MCF 10A (cell line): ENCODE measurements at regions not wholly inside any gene's neighbourhood (a gene's known extent, or its start where the extent isn't known, plus 50 kb on each side); places are given as distances from the start of the nearest gene placed in this dataset.

Experiments used
- BruUV-seq: library from RNA; stranded (reverse); fragments of 400-500 nt; replicated peaks from 2 replicates; lab custom pipeline; 2021; lab: Mats Ljungman, UMichigan
- CTCF ChIA-PET: fragments of 300-600 bp; sonication (Branson Sonifier 250); formaldehyde crosslinking; extraction: SDS; loops from one replicate; lab custom pipeline; 2021; ENCODE audit warnings: antibody characterized with exemption, inconsistent platforms; lab: Yijun Ruan, JAX
- POLR2A ChIA-PET: fragments of 300-600, 350-650 bp; sonication (Branson Sonifier 250); formaldehyde crosslinking; extraction: SDS; loops from one replicate; lab custom pipeline; 2020; ENCODE audit warnings: antibody characterized with exemption, inconsistent platforms; lab: Yijun Ruan, JAX
- DNase-seq: peaks from one replicate; pipeline ENCODE4 v3.0.0-alpha.2; 2018; ENCODE audit not compliant: unreplicated experiment
- H3K27ac Mint-ChIP-seq: one replicate; pipeline ENCODE4 v1.8.0; 2022; ENCODE audit warnings: mild to moderate bottlenecking, low read depth, mixed read lengths; ENCODE audit not compliant: unreplicated experiment
- H3K27me3 Mint-ChIP-seq: one replicate; pipeline ENCODE4 v1.8.0; 2022; ENCODE audit warnings: mixed read lengths; ENCODE audit not compliant: insufficient read depth, unreplicated experiment
- H3K36me3 Mint-ChIP-seq: one replicate; pipeline ENCODE4 v1.8.0; 2022; ENCODE audit warnings: mild to moderate bottlenecking, moderate library complexity, mixed read lengths; ENCODE audit not compliant: insufficient read depth, unreplicated experiment
- H3K4me1 Mint-ChIP-seq: one replicate; pipeline ENCODE4 v1.8.0; 2022; ENCODE audit warnings: mixed read lengths; ENCODE audit not compliant: insufficient read depth, unreplicated experiment
- H3K4me3 Mint-ChIP-seq: one replicate; pipeline ENCODE4 v1.8.0; 2022; ENCODE audit warnings: mild to moderate bottlenecking, moderate library complexity, mixed read lengths; ENCODE audit not compliant: unreplicated experiment
- H3K9me3 Mint-ChIP-seq: one replicate; pipeline ENCODE4 v1.8.0; 2022; ENCODE audit warnings: mixed read lengths; ENCODE audit not compliant: unreplicated experiment
- intact Hi-C: fragments of 100-400 bp; cut with micrococcal nuclease; formaldehyde crosslinking; loops from 2 replicates; pipeline ENCODE4 v1.14.1; 2022
- TF ChIP-seq, protein P1 (sequence below): fragments of 200-600 bp; IDR thresholded peaks from one replicate; pipeline ENCODE4 v1.8.0; 2022; ENCODE audit warnings: antibody characterized with exemption, mild to moderate bottlenecking; ENCODE audit not compliant: unreplicated experiment

DNA sequence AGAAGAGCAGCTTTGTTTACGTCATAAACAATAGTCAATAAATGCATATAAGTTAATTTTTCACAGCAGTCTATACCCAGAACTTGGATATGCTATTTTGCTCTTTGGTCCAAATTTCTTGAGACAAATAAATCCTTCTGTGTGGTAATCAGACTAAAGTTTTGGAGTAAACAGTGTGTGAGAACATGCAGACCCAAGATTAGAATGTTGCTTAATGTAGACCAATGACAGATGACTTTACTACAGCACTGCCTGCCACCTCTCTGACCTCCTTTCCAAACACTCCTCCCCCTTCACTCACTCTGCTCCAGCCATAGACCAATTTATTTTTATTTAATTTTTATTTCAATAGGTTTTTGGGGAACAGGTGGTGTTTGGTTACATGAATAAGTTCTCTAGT, 115.3 kb upstream of the TANK start:
- no peaks in the 10 kb centered on the region for H3K9me3 Mint-ChIP-seq
- BruUV-seq, result no TSS peak
- CTCF ChIA-PET, result interaction anchor here (1.5 kb wide), 1 partner anchor 19 kb away, joined by 7 read pairs; no protein-coding TSS in a partner anchor
- DNase-seq, result no peak
- H3K4me1 Mint-ChIP-seq, result peaks cover 6% of the 10 kb centered on the region
- H3K27ac Mint-ChIP-seq, result peak overlapping the region; percentile 26
- peaks cover under 1% of the 10 kb centered on the region for H3K27me3 Mint-ChIP-seq
- TF ChIP-seq, protein P1, sequence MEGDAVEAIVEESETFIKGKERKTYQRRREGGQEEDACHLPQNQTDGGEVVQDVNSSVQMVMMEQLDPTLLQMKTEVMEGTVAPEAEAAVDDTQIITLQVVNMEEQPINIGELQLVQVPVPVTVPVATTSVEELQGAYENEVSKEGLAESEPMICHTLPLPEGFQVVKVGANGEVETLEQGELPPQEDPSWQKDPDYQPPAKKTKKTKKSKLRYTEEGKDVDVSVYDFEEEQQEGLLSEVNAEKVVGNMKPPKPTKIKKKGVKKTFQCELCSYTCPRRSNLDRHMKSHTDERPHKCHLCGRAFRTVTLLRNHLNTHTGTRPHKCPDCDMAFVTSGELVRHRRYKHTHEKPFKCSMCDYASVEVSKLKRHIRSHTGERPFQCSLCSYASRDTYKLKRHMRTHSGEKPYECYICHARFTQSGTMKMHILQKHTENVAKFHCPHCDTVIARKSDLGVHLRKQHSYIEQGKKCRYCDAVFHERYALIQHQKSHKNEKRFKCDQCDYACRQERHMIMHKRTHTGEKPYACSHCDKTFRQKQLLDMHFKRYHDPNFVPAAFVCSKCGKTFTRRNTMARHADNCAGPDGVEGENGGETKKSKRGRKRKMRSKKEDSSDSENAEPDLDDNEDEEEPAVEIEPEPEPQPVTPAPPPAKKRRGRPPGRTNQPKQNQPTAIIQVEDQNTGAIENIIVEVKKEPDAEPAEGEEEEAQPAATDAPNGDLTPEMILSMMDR, result no peak
- POLR2A ChIA-PET, result no interaction called here
- no peaks in the 10 kb centered on the region for H3K36me3 Mint-ChIP-seq
- intact Hi-C loops, result no loop called here
- H3K4me3 Mint-ChIP-seq, result no peak overlapping the region

DNA sequence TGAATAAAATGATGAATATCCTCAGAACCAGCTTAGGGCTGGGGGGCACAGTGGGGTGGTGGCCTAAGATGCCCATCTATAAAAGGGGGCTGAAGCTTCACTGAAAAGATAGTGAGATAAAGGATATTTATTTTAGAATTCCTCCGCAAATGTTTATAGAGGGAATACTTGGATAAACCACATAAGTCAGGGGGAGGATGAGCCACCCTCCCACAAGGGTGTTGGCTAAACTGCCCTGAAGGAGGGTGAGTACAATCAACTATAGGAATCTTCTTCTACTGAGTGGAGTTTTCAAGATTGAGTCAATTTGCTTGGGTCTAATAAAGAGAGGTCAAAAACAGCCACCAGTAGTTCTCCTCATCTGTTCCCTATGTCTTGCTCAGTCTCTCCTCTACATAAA, 114.5 kb upstream of the TANK start:
- ChIA-PET POLR2A (interaction anchor here (0.6 kb wide), 1 partner anchor 1971 kb away, joined by 4 read pairs; no protein-coding TSS in a partner anchor), CTCF (interaction anchor here (1.0 kb wide), 1 partner anchor 18 kb away, joined by 3 read pairs; no protein-coding TSS in a partner anchor)
- BruUV-seq, result no TSS peak
- DNase-seq, result no peak
- no peaks in the 10 kb centered on the region for H3K9me3 Mint-ChIP-seq
- H3K4me3 Mint-ChIP-seq, result no peak overlapping the region
- TF ChIP-seq, protein P1, result no peak
- H3K4me1 Mint-ChIP-seq, result peaks cover 6% of the 10 kb centered on the region
- H3K27me3 Mint-ChIP-seq, result peaks cover 8% of the 10 kb centered on the region
- H3K36me3 Mint-ChIP-seq, result no peaks in the 10 kb centered on the region
- intact Hi-C loops, result no loop called here
- H3K27ac Mint-ChIP-seq, result peak overlapping the region; percentile 26

DNA sequence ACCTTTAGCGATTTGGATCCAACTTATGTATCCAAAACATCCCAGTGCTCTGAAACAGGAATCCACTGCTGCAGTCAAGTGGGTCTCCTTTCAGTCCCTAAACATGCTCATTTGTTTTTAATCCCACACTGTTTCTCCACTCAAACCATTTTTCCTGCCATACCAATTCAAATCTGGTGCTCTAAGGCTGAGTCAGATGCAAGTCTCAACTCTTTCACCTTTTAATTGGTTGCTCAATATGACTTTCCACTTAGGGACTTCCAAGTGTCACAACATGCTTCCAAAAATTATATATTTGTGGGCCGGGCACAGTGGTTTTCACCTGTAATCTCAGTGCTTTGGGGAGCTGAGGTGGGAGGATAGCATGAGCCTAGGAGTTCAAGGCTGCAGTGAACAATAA, 113.4 kb upstream of the TANK start:
- intact Hi-C loops, result no loop called here
- Mint-ChIP-seq H3K36me3 (no peaks in the 10 kb centered on the region), H3K9me3 (no peaks in the 10 kb centered on the region), H3K4me3 (no peak overlapping the region), H3K27ac (no peak overlapping the region), H3K4me1 (peaks cover 6% of the 10 kb centered on the region), H3K27me3 (peaks cover 13% of the 10 kb centered on the region)
- TF ChIP-seq, protein P1, result no peak
- DNase-seq, result peak; percentile 5
- CTCF ChIA-PET, result interaction anchor here (1.4 to 2.5 kb wide), 3 partner anchors 8 to 17 kb away, joined by 5 to 18 read pairs (median 11); no protein-coding TSS in a partner anchor
- no TSS peak for BruUV-seq
- POLR2A ChIA-PET, result interaction anchor here (0.6 kb wide), 1 partner anchor 19 kb away, joined by 3 read pairs; no protein-coding TSS in a partner anchor

DNA sequence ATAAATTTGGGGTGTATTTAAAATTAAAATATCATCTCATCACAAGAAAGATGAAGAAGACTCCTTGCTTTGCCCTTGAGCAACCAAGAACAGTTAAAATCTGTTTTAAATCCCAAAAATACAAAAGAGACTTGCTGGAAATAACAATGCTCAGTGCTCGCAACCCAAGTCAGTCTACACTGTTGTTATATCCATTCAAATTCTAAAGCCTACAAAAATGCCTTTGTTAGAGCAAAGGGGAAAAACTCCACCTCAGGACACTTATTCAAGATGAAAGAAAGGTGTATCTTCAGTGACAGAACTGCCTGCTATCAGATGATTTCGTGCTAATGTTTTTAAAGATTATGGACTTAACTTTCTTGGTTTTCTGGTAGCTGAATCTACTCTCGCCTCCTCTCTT, 111.9 kb upstream of the TANK start:
- CTCF ChIA-PET, result interaction anchor here (0.9 to 2.5 kb wide), 5 partner anchors 11 to 725 kb away, joined by 3 to 18 read pairs (median 4); no protein-coding TSS in a partner anchor
- TF ChIP-seq, protein P1, result no peak
- no TSS peak for BruUV-seq

More for the DNA sequence above, 111.9 kb upstream of the TANK start:
- POLR2A ChIA-PET, result no interaction called here
- H3K4me1 Mint-ChIP-seq, result peaks cover 6% of the 10 kb centered on the region
- no peaks in the 10 kb centered on the region for H3K9me3 Mint-ChIP-seq
- no peaks in the 10 kb centered on the region for H3K36me3 Mint-ChIP-seq
- intact Hi-C loops, result no loop called here
- H3K27ac Mint-ChIP-seq, result no peak overlapping the region
- H3K27me3 Mint-ChIP-seq, result peaks cover 13% of the 10 kb centered on the region
- no peak overlapping the region for H3K4me3 Mint-ChIP-seq
- no peak for DNase-seq
